Mesothelial cell of epicardium (in vitro differentiated cells): ENCODE measurements at regions not wholly inside any gene's neighbourhood (a gene's known extent, or its start where the extent isn't known, plus 50 kb on each side); places are given as distances from the start of the nearest gene placed in this dataset.

Experiments
- DNase-seq, 2 experiments: peaks; one replicate each; pipeline ENCODE4 v3.0.0; 2021; ENCODE audit warnings: low spot score in 2 of 2; ENCODE audit not compliant: unreplicated experiment in 2 of 2
- H3K27ac Mint-ChIP-seq: 2 replicates; pipeline ENCODE4 v1.8.0; 2021; ENCODE audit warnings: mixed read lengths
- H3K27me3 Mint-ChIP-seq: 2 replicates; pipeline ENCODE4 v1.8.0; 2021; ENCODE audit warnings: low read depth, mixed read lengths
- H3K36me3 Mint-ChIP-seq: 2 replicates; pipeline ENCODE4 v1.8.0; 2021; ENCODE audit warnings: mixed read lengths
- H3K4me1 Mint-ChIP-seq: 2 replicates; pipeline ENCODE4 v1.8.0; 2021; ENCODE audit warnings: mixed read lengths
- H3K4me3 Mint-ChIP-seq: 2 replicates; pipeline ENCODE4 v1.8.0; 2021; ENCODE audit warnings: mild to moderate bottlenecking, moderate library complexity, mixed read lengths
- H3K9me3 Mint-ChIP-seq: 2 replicates; pipeline ENCODE4 v1.8.0; 2021; ENCODE audit warnings: mixed read lengths
- CTCF ChIP-seq: fragments of 200-600 bp; sonication (generic); IDR thresholded peaks from one replicate; pipeline ENCODE4 v1.5.0; 2021; ENCODE audit warnings: antibody characterized with exemption; ENCODE audit not compliant: unreplicated experiment

GRCh38 chr17:51486091-51486490, 225.7 kb downstream of the UTP18 start:
- no peak for TF ChIP-seq CTCF

GRCh38 chr17:51486885-51487520, 226.7 kb downstream of the UTP18 start:
- Mint-ChIP-seq H3K27me3 (peaks cover 5% of the 10 kb centered on the region), H3K4me3 (no peak overlapping the region), H3K4me1 (no peaks in the 10 kb centered on the region), H3K36me3 (no peaks in the 10 kb centered on the region), H3K27ac (no peak overlapping the region), H3K9me3 (no peaks in the 10 kb centered on the region)
- TF ChIP-seq CTCF: no peak
- no peak for DNase-seq

More at GRCh38 chr17:51486091-51486490, 225.7 kb downstream of the UTP18 start:
- DNase-seq: no peak
- Mint-ChIP-seq H3K27me3 (peaks cover 5% of the 10 kb centered on the region), H3K36me3 (no peaks in the 10 kb centered on the region), H3K4me3 (no peak overlapping the region), H3K9me3 (peaks cover 7% of the 10 kb centered on the region), H3K4me1 (no peaks in the 10 kb centered on the region), H3K27ac (no peak overlapping the region)

- no peak overlapping the region for H3K4me3 Mint-ChIP-seq
- DNase-seq: no peak
- H3K36me3 Mint-ChIP-seq: no peaks in the 10 kb centered on the region
These were observed 227.6 kb downstream of the UTP18 start for GRCh38 chr17:51487947-51488346.

GRCh38 chr17:51491416-51491815, 231.1 kb downstream of the UTP18 start:
- Mint-ChIP-seq H3K9me3 (no peaks in the 10 kb centered on the region), H3K27ac (no peak overlapping the region), H3K27me3 (peaks cover 8% of the 10 kb centered on the region), H3K4me1 (peaks cover 4% of the 10 kb centered on the region), H3K36me3 (no peaks in the 10 kb centered on the region), H3K4me3 (no peak overlapping the region)
- no peak for TF ChIP-seq CTCF
- DNase-seq: no peak

More at GRCh38 chr17:51487947-51488346, 227.6 kb downstream of the UTP18 start:
- H3K27ac Mint-ChIP-seq: no peak overlapping the region
- no peak for TF ChIP-seq CTCF
- no peaks in the 10 kb centered on the region for H3K4me1 Mint-ChIP-seq
- no peaks in the 10 kb centered on the region for H3K9me3 Mint-ChIP-seq
- peaks cover 8% of the 10 kb centered on the region for H3K27me3 Mint-ChIP-seq

- Mint-ChIP-seq H3K36me3 (no peaks in the 10 kb centered on the region), H3K4me3 (no peak overlapping the region), H3K27ac (no peak overlapping the region), H3K9me3 (no peaks in the 10 kb centered on the region), H3K27me3 (peaks cover 8% of the 10 kb centered on the region), H3K4me1 (peaks cover 7% of the 10 kb centered on the region)
- no peak for DNase-seq
- TF ChIP-seq CTCF: no peak
These were observed 232.9 kb downstream of the UTP18 start for GRCh38 chr17:51493206-51493605.

DNA sequence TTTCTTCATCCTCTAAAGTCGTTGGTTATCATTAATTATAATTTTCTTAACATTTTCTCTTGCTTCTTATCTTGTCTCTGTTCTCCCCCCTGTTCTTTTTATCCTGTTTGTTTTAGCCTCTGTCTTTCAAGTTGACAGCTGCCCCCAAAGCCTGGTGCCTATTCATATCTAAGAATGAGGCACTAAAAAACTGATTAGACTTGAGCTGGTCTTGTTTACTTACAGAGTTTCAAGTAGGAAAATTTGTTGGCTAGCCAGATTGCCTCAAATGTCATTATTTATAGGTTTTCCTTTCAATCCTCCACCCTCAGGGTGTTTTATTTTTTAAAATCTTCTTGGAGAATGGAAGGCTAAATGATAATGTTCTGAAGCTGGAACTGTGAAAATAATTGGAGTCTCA, 236.0 kb downstream of the UTP18 start:
- Mint-ChIP-seq H3K4me3 (no peak overlapping the region), H3K36me3 (no peaks in the 10 kb centered on the region), H3K27me3 (peaks cover 13% of the 10 kb centered on the region), H3K9me3 (no peaks in the 10 kb centered on the region), H3K4me1 (peaks cover 16% of the 10 kb centered on the region), H3K27ac (no peak overlapping the region)
- no peak for DNase-seq
- TF ChIP-seq CTCF: no peak
